ENCODE measurements at regions not wholly inside any gene's neighbourhood (a gene's known extent, or its start where the extent isn't known, plus 50 kb on each side); places are given as distances from the start of the nearest gene placed in this dataset.

- H3K27me3 ChIP-seq (ENCODE audit: control insufficient read depth in 5 of 5, insufficient read depth in 4 of 5, low read length in 5 of 5), result no peaks in the 10 kb centered on the region
- no peak overlapping the region for H3K27ac ChIP-seq (ENCODE audit: low read depth, low read length)
- H3K36me3 ChIP-seq (ENCODE audit: control insufficient read depth in 5 of 5, insufficient read depth in 5 of 5, low read length in 5 of 5), result no peaks in the 10 kb centered on the region
- H3K9ac ChIP-seq (ENCODE audit: low read length in 5 of 5), result no peak overlapping the region
- no peaks in the 10 kb centered on the region for H3K9me3 ChIP-seq (ENCODE audit: control insufficient read depth in 5 of 5, low read length in 5 of 5)
- no peak overlapping the region for H3K4me3 ChIP-seq (ENCODE audit: low read depth in 1 of 5, low read length in 5 of 5)
- H3K4me1 ChIP-seq (ENCODE audit: control insufficient read depth in 5 of 5, insufficient read depth in 5 of 5, low read length in 5 of 5), result peaks cover 0 to 21% (median 8%) of the 10 kb centered on the region in 5 donors
These were observed 242.0 kb downstream of the ETS1 start for GRCh38 chr11:128345316-128345715.

GRCh38 chr11:128343870-128344269 is 243.5 kb downstream of the ETS1 start:
- H3K36me3 ChIP-seq (ENCODE audit: control insufficient read depth in 5 of 5, insufficient read depth in 5 of 5, low read length in 5 of 5), result no peaks in the 10 kb centered on the region
- H3K9me3 ChIP-seq (ENCODE audit: control insufficient read depth in 5 of 5, low read length in 5 of 5), result no peaks in the 10 kb centered on the region
- H3K4me3 ChIP-seq (ENCODE audit: low read depth in 1 of 5, low read length in 5 of 5), result no peak overlapping the region
- no peaks in the 10 kb centered on the region for H3K27me3 ChIP-seq (ENCODE audit: control insufficient read depth in 5 of 5, insufficient read depth in 4 of 5, low read length in 5 of 5)
- H3K27ac ChIP-seq (ENCODE audit: low read depth, low read length), result peak overlapping the region; percentile 68
- H3K4me1 ChIP-seq (ENCODE audit: control insufficient read depth in 5 of 5, insufficient read depth in 5 of 5, low read length in 5 of 5), result peaks cover 0 to 21% (median 8%) of the 10 kb centered on the region in 5 donors
- H3K9ac ChIP-seq (ENCODE audit: low read length in 5 of 5), result no peak overlapping the region

- Histone ChIP-seq H3K4me1 (ENCODE audit: control insufficient read depth in 5 of 5, insufficient read depth in 5 of 5, low read length in 5 of 5) (peaks cover 0 to 21% (median 8%) of the 10 kb centered on the region in 5 donors), H3K36me3 (ENCODE audit: control insufficient read depth in 5 of 5, insufficient read depth in 5 of 5, low read length in 5 of 5) (no peaks in the 10 kb centered on the region), H3K4me3 (ENCODE audit: low read depth in 1 of 5, low read length in 5 of 5) (no peak overlapping the region), H3K27me3 (ENCODE audit: control insufficient read depth in 5 of 5, insufficient read depth in 4 of 5, low read length in 5 of 5) (no peaks in the 10 kb centered on the region), H3K9ac (ENCODE audit: low read length in 5 of 5) (no peak overlapping the region), H3K9me3 (ENCODE audit: control insufficient read depth in 5 of 5, low read length in 5 of 5) (no peaks in the 10 kb centered on the region), H3K27ac (ENCODE audit: low read depth, low read length) (peak overlapping the region; percentile 68)
These were observed 244.2 kb downstream of the ETS1 start for GRCh38 chr11:128343135-128343514.

GRCh38 chr11:128342511-128343134 is 244.7 kb downstream of the ETS1 start:
- Histone ChIP-seq H3K27ac (ENCODE audit: low read depth, low read length) (peak overlapping the region; percentile 68), H3K9ac (ENCODE audit: low read length in 5 of 5) (no peak overlapping the region), H3K9me3 (ENCODE audit: control insufficient read depth in 5 of 5, low read length in 5 of 5) (no peaks in the 10 kb centered on the region), H3K27me3 (ENCODE audit: control insufficient read depth in 5 of 5, insufficient read depth in 4 of 5, low read length in 5 of 5) (no peaks in the 10 kb centered on the region), H3K36me3 (ENCODE audit: control insufficient read depth in 5 of 5, insufficient read depth in 5 of 5, low read length in 5 of 5) (no peaks in the 10 kb centered on the region), H3K4me1 (ENCODE audit: control insufficient read depth in 5 of 5, insufficient read depth in 5 of 5, low read length in 5 of 5) (peaks cover 0 to 21% (median 8%) of the 10 kb centered on the region in 5 donors), H3K4me3 (ENCODE audit: low read depth in 1 of 5, low read length in 5 of 5) (no peak overlapping the region)

- Histone ChIP-seq H3K27me3 (ENCODE audit: control insufficient read depth in 5 of 5, insufficient read depth in 4 of 5, low read length in 5 of 5) (no peaks in the 10 kb centered on the region), H3K27ac (ENCODE audit: low read depth, low read length) (peak overlapping the region; percentile 54), H3K4me3 (ENCODE audit: low read depth in 1 of 5, low read length in 5 of 5) (no peak overlapping the region), H3K4me1 (ENCODE audit: control insufficient read depth in 5 of 5, insufficient read depth in 5 of 5, low read length in 5 of 5) (peaks cover 0 to 24% (median 8%) of the 10 kb centered on the region in 5 donors), H3K9me3 (ENCODE audit: control insufficient read depth in 5 of 5, low read length in 5 of 5) (no peaks in the 10 kb centered on the region), H3K36me3 (ENCODE audit: control insufficient read depth in 5 of 5, insufficient read depth in 5 of 5, low read length in 5 of 5) (no peaks in the 10 kb centered on the region), H3K9ac (ENCODE audit: low read length in 5 of 5) (peak overlapping the region in 1 of 5 donors; percentile 21)
These were observed 245.8 kb downstream of the ETS1 start for GRCh38 chr11:128341280-128342248.

GRCh38 chr11:128339792-128340191 is 247.6 kb downstream of the ETS1 start:
- Histone ChIP-seq H3K27me3 (ENCODE audit: control insufficient read depth in 5 of 5, insufficient read depth in 4 of 5, low read length in 5 of 5) (no peaks in the 10 kb centered on the region), H3K27ac (ENCODE audit: low read depth, low read length) (no peak overlapping the region), H3K4me1 (ENCODE audit: control insufficient read depth in 5 of 5, insufficient read depth in 5 of 5, low read length in 5 of 5) (peaks cover 0 to 41% (median 14%) of the 10 kb centered on the region in 5 donors), H3K9ac (ENCODE audit: low read length in 5 of 5) (no peak overlapping the region), H3K36me3 (ENCODE audit: control insufficient read depth in 5 of 5, insufficient read depth in 5 of 5, low read length in 5 of 5) (no peaks in the 10 kb centered on the region), H3K4me3 (ENCODE audit: low read depth in 1 of 5, low read length in 5 of 5) (no peak overlapping the region), H3K9me3 (ENCODE audit: control insufficient read depth in 5 of 5, low read length in 5 of 5) (no peaks in the 10 kb centered on the region)

- H3K27me3 ChIP-seq (ENCODE audit: control insufficient read depth in 5 of 5, insufficient read depth in 4 of 5, low read length in 5 of 5), result no peaks in the 10 kb centered on the region
- peaks cover 0 to 48% (median 14%) of the 10 kb centered on the region in 5 donors for H3K4me1 ChIP-seq (ENCODE audit: control insufficient read depth in 5 of 5, insufficient read depth in 5 of 5, low read length in 5 of 5)
- no peak overlapping the region for H3K4me3 ChIP-seq (ENCODE audit: low read depth in 1 of 5, low read length in 5 of 5)
- no peaks in the 10 kb centered on the region for H3K9me3 ChIP-seq (ENCODE audit: control insufficient read depth in 5 of 5, low read length in 5 of 5)
- no peaks in the 10 kb centered on the region for H3K36me3 ChIP-seq (ENCODE audit: control insufficient read depth in 5 of 5, insufficient read depth in 5 of 5, low read length in 5 of 5)
- H3K27ac ChIP-seq (ENCODE audit: low read depth, low read length), result no peak overlapping the region
- no peak overlapping the region for H3K9ac ChIP-seq (ENCODE audit: low read length in 5 of 5)
These were observed 248.5 kb downstream of the ETS1 start for GRCh38 chr11:128338811-128339210.

- H3K27me3 ChIP-seq (ENCODE audit: control insufficient read depth in 5 of 5, insufficient read depth in 4 of 5, low read length in 5 of 5), result no peaks in the 10 kb centered on the region
- H3K9ac ChIP-seq (ENCODE audit: low read length in 5 of 5), result no peak overlapping the region
- H3K4me1 ChIP-seq (ENCODE audit: control insufficient read depth in 5 of 5, insufficient read depth in 5 of 5, low read length in 5 of 5), result peaks cover 0 to 36% (median 6%) of the 10 kb centered on the region in 5 donors
- H3K27ac ChIP-seq (ENCODE audit: low read depth, low read length), result peak overlapping the region; percentile 68
- H3K9me3 ChIP-seq (ENCODE audit: control insufficient read depth in 5 of 5, low read length in 5 of 5), result no peaks in the 10 kb centered on the region
- H3K4me3 ChIP-seq (ENCODE audit: low read depth in 1 of 5, low read length in 5 of 5), result no peak overlapping the region
- no peaks in the 10 kb centered on the region for H3K36me3 ChIP-seq (ENCODE audit: control insufficient read depth in 5 of 5, insufficient read depth in 5 of 5, low read length in 5 of 5)
These were observed 251.2 kb downstream of the ETS1 start for GRCh38 chr11:128336203-128336602.

- Histone ChIP-seq H3K27ac (ENCODE audit: low read depth, low read length) (peak overlapping the region; percentile 68), H3K9me3 (ENCODE audit: control insufficient read depth in 5 of 5, low read length in 5 of 5) (no peaks in the 10 kb centered on the region), H3K4me3 (ENCODE audit: low read depth in 1 of 5, low read length in 5 of 5) (no peak overlapping the region), H3K4me1 (ENCODE audit: control insufficient read depth in 5 of 5, insufficient read depth in 5 of 5, low read length in 5 of 5) (peaks cover 0 to 38% (median 6%) of the 10 kb centered on the region in 5 donors), H3K36me3 (ENCODE audit: control insufficient read depth in 5 of 5, insufficient read depth in 5 of 5, low read length in 5 of 5) (no peaks in the 10 kb centered on the region), H3K27me3 (ENCODE audit: control insufficient read depth in 5 of 5, insufficient read depth in 4 of 5, low read length in 5 of 5) (no peaks in the 10 kb centered on the region), H3K9ac (ENCODE audit: low read length in 5 of 5) (no peak overlapping the region)
These were observed 251.6 kb downstream of the ETS1 start for GRCh38 chr11:128335729-128336128.
